IMR-90 (cell line): ENCODE measurements at regions not wholly inside any gene's neighbourhood (a gene's known extent, or its start where the extent isn't known, plus 50 kb on each side); places are given as distances from the start of the nearest gene placed in this dataset.

Experiments used
- ATAC-seq: fragments of 200-7000 bp; cut with Tn5 transposase; 2 replicates; pipeline ENCODE4 v1.9.1; 2020; ENCODE audit warnings: low read depth, mild to moderate bottlenecking, moderate library complexity
- BruUV-seq: library from RNA; stranded (reverse); fragments of 400-500 nt; replicated peaks from 2 replicates; lab custom pipeline; 2021; lab: Mats Ljungman, UMichigan
- CTCF ChIA-PET: fragments of 300-600 bp; formaldehyde crosslinking; extraction: SDS; loops from one replicate; lab custom pipeline; 2021; ENCODE audit warnings: antibody characterized with exemption; lab: Yijun Ruan, JAX
- POLR2A ChIA-PET: fragments of 300-600 bp; sonication (Branson Sonifier 250); formaldehyde crosslinking; loops from one replicate; lab custom pipeline; 2022; ENCODE audit warnings: antibody characterized with exemption; ENCODE audit not compliant: unreplicated experiment; lab: Charles Lee
- DNase-seq: peaks from one replicate; pipeline ENCODE4 v3.0.0; 2013
- H2AFZ ChIP-seq: replicated peaks from 2 replicates; pipeline ENCODE3; 2013; ENCODE audit warnings: low read length, mild to moderate bottlenecking; ENCODE audit not compliant: poor library complexity
- H2AK5ac ChIP-seq: 2 replicates; pipeline ENCODE4 v1.6.1; 2013; ENCODE audit warnings: low read depth, low read length, inconsistent platforms
- H2AK9ac ChIP-seq: replicated peaks from 2 replicates; pipeline ENCODE3; 2013; ENCODE audit warnings: mild to moderate bottlenecking, low read depth, low read length, moderate library complexity; ENCODE audit not compliant: poor library complexity
- H2BK120ac ChIP-seq: 2 replicates; pipeline ENCODE4 v1.6.1; 2013; ENCODE audit warnings: low read depth, low read length, inconsistent platforms
- H2BK15ac ChIP-seq: 3 replicates; pipeline ENCODE4 v1.6.1; 2013; ENCODE audit warnings: low read depth, low read length, inconsistent platforms
- H2BK20ac ChIP-seq: 2 replicates; pipeline ENCODE4 v1.6.1; 2013; ENCODE audit warnings: low read depth, mild to moderate bottlenecking, inconsistent platforms, low read length, moderate library complexity
- H2BK5ac ChIP-seq: 2 replicates; pipeline ENCODE4 v1.6.1; 2013; ENCODE audit warnings: mild to moderate bottlenecking, low read depth, low read length, inconsistent platforms; ENCODE audit not compliant: poor library complexity, severe bottlenecking
- H3K14ac ChIP-seq: replicated peaks from 2 replicates; pipeline ENCODE4 v1.6.1; 2013; ENCODE audit warnings: low read depth, low read length, inconsistent platforms
- H3K18ac ChIP-seq: 2 replicates; pipeline ENCODE4 v1.6.1; 2013; ENCODE audit warnings: low read depth, low read length, control low read depth
- H3K23ac ChIP-seq: 2 replicates; pipeline ENCODE4 v1.6.1; 2013; ENCODE audit warnings: low read depth, low read length, inconsistent platforms
- H3K27ac ChIP-seq: 2 replicates; pipeline ENCODE4 v1.5.1; 2013; ENCODE audit warnings: mild to moderate bottlenecking, control low read depth, low read length; ENCODE audit not compliant: insufficient read depth
- H3K27me3 ChIP-seq: 2 replicates; pipeline ENCODE4 v1.6.1; 2013; ENCODE audit warnings: low read length; ENCODE audit not compliant: control insufficient read depth, insufficient read depth
- H3K36me3 ChIP-seq: 2 replicates; pipeline ENCODE4 v1.6.1; 2013; ENCODE audit warnings: low read length, mixed read lengths; ENCODE audit not compliant: control insufficient read depth, insufficient read depth
- H3K4ac ChIP-seq: 2 replicates; pipeline ENCODE4 v1.6.1; 2013; ENCODE audit warnings: low read depth, low read length, inconsistent platforms
- H3K4me1 ChIP-seq: 2 replicates; pipeline ENCODE4 v1.6.1; 2013; ENCODE audit warnings: low read length, mixed read lengths; ENCODE audit not compliant: control insufficient read depth, insufficient read depth
- H3K4me2 ChIP-seq: 2 replicates; pipeline ENCODE4 v1.6.1; 2013; ENCODE audit warnings: low read depth, mild to moderate bottlenecking, control low read depth, low read length, moderate library complexity
- H3K4me3 ChIP-seq: 2 replicates; pipeline ENCODE4 v1.5.1; 2013; ENCODE audit warnings: low read depth, mild to moderate bottlenecking, control low read depth, low read length, moderate library complexity; ENCODE audit not compliant: insufficient read depth
- H3K56ac ChIP-seq: 2 replicates; pipeline ENCODE4 v1.6.1; 2013; ENCODE audit warnings: low read length, inconsistent platforms; ENCODE audit not compliant: insufficient read depth; ENCODE audit errors: extremely low read depth
- H3K79me1 ChIP-seq, 2 experiments: 2 replicates each; pipeline ENCODE4 v1.6.1; 2013; ENCODE audit warnings: low read length in 2 of 2, inconsistent platforms in 1 of 2, low read depth in 1 of 2
- H3K9ac ChIP-seq: 2 replicates; pipeline ENCODE4 v1.6.1; 2013; ENCODE audit warnings: low read depth, low read length, control low read depth
- H3K9me1 ChIP-seq: 2 replicates; pipeline ENCODE4 v1.6.1; 2013; ENCODE audit warnings: low read length, inconsistent platforms; ENCODE audit not compliant: insufficient read depth
- H3K9me3 ChIP-seq: 2 replicates; pipeline ENCODE4 v1.6.1; 2013; ENCODE audit warnings: low read length; ENCODE audit not compliant: control insufficient read depth, insufficient read depth
- H4K20me1 ChIP-seq: 2 replicates; pipeline ENCODE4 v1.6.1; 2013; ENCODE audit warnings: low read length, inconsistent platforms; ENCODE audit not compliant: insufficient read depth
- H4K5ac ChIP-seq: 2 replicates; pipeline ENCODE4 v1.6.1; 2013; ENCODE audit warnings: mild to moderate bottlenecking, low read depth, low read length, control low read depth
- H4K8ac ChIP-seq, 2 experiments: 2 replicates each; pipeline ENCODE4 v1.6.1; 2013; ENCODE audit warnings: low read depth in 2 of 2, low read length in 2 of 2, control low read depth in 1 of 2, inconsistent platforms in 1 of 2
- H4K91ac ChIP-seq: 2 replicates; pipeline ENCODE4 v1.6.1; 2013; ENCODE audit warnings: low read depth, low read length, inconsistent platforms; ENCODE audit not compliant: insufficient read depth
- BHLHE40 ChIP-seq: fragments of 150-350 bp; IDR thresholded peaks from 2 replicates; pipeline ENCODE4 v1.6.1; 2016; ENCODE audit warnings: mild to moderate bottlenecking, low read depth, low read length
- CEBPB ChIP-seq: IDR thresholded peaks from 2 replicates; pipeline ENCODE4 v1.6.1; 2012; ENCODE audit warnings: low read depth, low read length, improper control_type of control experiment
- CHD1 ChIP-seq: IDR thresholded peaks from 2 replicates; pipeline ENCODE4 v1.6.1; 2012; ENCODE audit warnings: low read depth, low read length, improper control_type of control experiment
- CTCF ChIP-seq: conservative IDR thresholded peaks from 2 replicates; pipeline ENCODE4 v1.5.1; 2012; ENCODE audit warnings: mild to moderate bottlenecking, low read depth, low read length, improper control_type of control experiment
- ELK1 ChIP-seq: fragments of 150-350 bp; IDR thresholded peaks from 2 replicates; pipeline ENCODE4 v1.6.1; 2016; ENCODE audit warnings: low read depth, mild to moderate bottlenecking, low read length, moderate library complexity, borderline replicate concordance
- FOS ChIP-seq: fragments of 150-350 bp; IDR thresholded peaks from 2 replicates; pipeline ENCODE4 v1.6.1; 2016; ENCODE audit warnings: low read depth, low read length
- MAFK ChIP-seq: IDR thresholded peaks from 2 replicates; pipeline ENCODE4 v1.6.1; 2012; ENCODE audit warnings: low read depth, low read length, improper control_type of control experiment
- MAZ ChIP-seq: IDR thresholded peaks from 2 replicates; pipeline ENCODE4 v1.6.1; 2012; ENCODE audit warnings: low read depth, mild to moderate bottlenecking, low read length, improper control_type of control experiment, moderate library complexity, borderline replicate concordance
- MXI1 ChIP-seq: IDR thresholded peaks from 2 replicates; pipeline ENCODE4 v1.6.1; 2012; ENCODE audit warnings: low read depth, mild to moderate bottlenecking, low read length, moderate library complexity, borderline replicate concordance
- NFE2L2 ChIP-seq: fragments of 150-350 bp; IDR thresholded peaks from 2 replicates; pipeline ENCODE4 v1.6.1; 2016; ENCODE audit warnings: low read depth, mild to moderate bottlenecking, low read length
- POLR2A ChIP-seq: IDR thresholded peaks from 2 replicates; pipeline ENCODE4 v1.6.1; 2012; ENCODE audit warnings: mild to moderate bottlenecking, low read depth, low read length
- RAD21 ChIP-seq: IDR thresholded peaks from 2 replicates; pipeline ENCODE4 v1.6.1; 2012; ENCODE audit warnings: low read length, improper control_type of control experiment
- RCOR1 ChIP-seq: IDR thresholded peaks from 2 replicates; pipeline ENCODE4 v1.6.1; 2012; ENCODE audit warnings: mild to moderate bottlenecking, low read length, improper control_type of control experiment; ENCODE audit not compliant: insufficient replicate concordance
- RFX5 ChIP-seq: IDR thresholded peaks from 2 replicates; pipeline ENCODE4 v1.8.0; 2012; ENCODE audit warnings: low read depth, mild to moderate bottlenecking, low read length, moderate library complexity
- SMC3 ChIP-seq: fragments of 150-350 bp; IDR thresholded peaks from 2 replicates; pipeline ENCODE4 v1.6.1; 2016; ENCODE audit warnings: low read depth, mild to moderate bottlenecking, antibody characterized with exemption, low read length, moderate library complexity
- USF2 ChIP-seq: fragments of 150-350 bp; IDR thresholded peaks from 2 replicates; pipeline ENCODE4 v1.6.1; 2017; ENCODE audit warnings: mild to moderate bottlenecking, antibody characterized with exemption, low read length, low read depth
- WGBS, 2 experiments: methylation state at CpG; one replicate each; pipeline versions ENCODE4 v1.1.5 to v1.1.7; 2013; ENCODE audit warnings: missing lambda C conversion rate in 2 of 2; ENCODE audit not compliant: insufficient read length in 1 of 2; ENCODE audit errors: extremely low coverage in 2 of 2; 5-methylcytosine and 5-hydroxymethylcytosine counted together
- dilution Hi-C: fragments of 300-500 bp; cut with HindIII; formaldehyde crosslinking; loops from one replicate; pipeline ENCODE4 v1.14.3; 2018; ENCODE audit warnings: low sequenced_read_pairs; ENCODE audit not compliant: unreplicated experiment
- in situ Hi-C: fragments of 300-500 bp; cut with MboI; formaldehyde crosslinking; loops from 3 replicates; pipeline ENCODE4 v1.14.3; 2019; ENCODE audit warnings: low sequenced_read_pairs, inconsistent platforms, mixed read lengths
- intact Hi-C: fragments of 100-400 bp; cut with micrococcal nuclease; formaldehyde crosslinking; loops from 2 replicates; pipeline ENCODE4 v1.10.0; 2022

- TF ChIP-seq BHLHE40: no peak
- no peak for TF ChIP-seq CTCF
- TF ChIP-seq MXI1: no peak
- TF ChIP-seq NFE2L2: no peak
- no peak for TF ChIP-seq MAFK
- TF ChIP-seq RAD21: no peak
- no peak for TF ChIP-seq MAZ
- no peak for TF ChIP-seq FOS
- no peak for TF ChIP-seq CEBPB
- TF ChIP-seq USF2: no peak
- no peak for TF ChIP-seq POLR2A
- TF ChIP-seq RFX5: no peak
- no peak for TF ChIP-seq SMC3
- no peak for TF ChIP-seq CHD1
- no peak for TF ChIP-seq RCOR1
- no peak for TF ChIP-seq ELK1
Measured at GRCh38 chr3:178324356-178324755, 211.9 kb upstream of the KCNMB2 start.

More at GRCh38 chr3:178324356-178324755, 211.9 kb upstream of the KCNMB2 start:
- peak overlapping the region; percentile 66 for H2BK120ac ChIP-seq
- no peaks in the 10 kb centered on the region for H3K9me3 ChIP-seq
- no peak overlapping the region for H3K4me2 ChIP-seq
- intact Hi-C loops: loop anchor here (5.0 to 10.0 kb wide), 2 partner anchors 240 to 542 kb away; no protein-coding TSS in a partner anchor
- peaks cover 10% of the 10 kb centered on the region for H3K4me1 ChIP-seq
- no peaks in the 10 kb centered on the region for H3K36me3 ChIP-seq
- peak overlapping the region; percentile 15; the same call in 1 of the 2 replicates for H3K14ac ChIP-seq
- BruUV-seq: no TSS peak
- peak overlapping the region; percentile 70 for H3K4ac ChIP-seq
- H4K8ac ChIP-seq: peak overlapping the region; percentile 21 to 46; a peak in 2 of 4 replicates
- H2AK9ac ChIP-seq: no peak overlapping the region
- POLR2A ChIA-PET: no interaction called here
- WGBS, 2 experiments: 96% methylated on average over 3 of the region's 5 CpGs; no CpG with 5 or more reads in 1 of the 2 experiments
- H3K9ac ChIP-seq: no peak overlapping the region
- peaks cover 4% of the 10 kb centered on the region; the same call in 1 of the 2 replicates for H3K9me1 ChIP-seq
- peak overlapping the region; percentile 74 for H4K91ac ChIP-seq
- H3K79me1 ChIP-seq: no peaks in the 10 kb centered on the region
- H3K56ac ChIP-seq: 0 out of 2 replicates have a peak overlapping the region, but pooled peaks have one; percentile 19
- peak overlapping the region; percentile 53; the same call in 1 of the 2 replicates for H2AK5ac ChIP-seq
- ATAC-seq (no peak), DNase-seq (no peak)
- peak overlapping the region; percentile 91; the same call in 1 of the 2 replicates for H3K18ac ChIP-seq
- peak overlapping the region; percentile 91 for H4K5ac ChIP-seq
- H3K27me3 ChIP-seq: no peaks in the 10 kb centered on the region
- CTCF ChIA-PET: interaction anchor here (0.7 kb wide), 1 partner anchor 60 kb away, joined by 3 read pairs; no protein-coding TSS in a partner anchor
- no peak overlapping the region for H3K27ac ChIP-seq
- no peak overlapping the region for H3K23ac ChIP-seq
- H2BK15ac ChIP-seq: peak overlapping the region; percentile 45; the same call in 1 of the 3 replicates
- H2BK5ac ChIP-seq: peak overlapping the region; percentile 24
- no peak overlapping the region for H3K4me3 ChIP-seq
- H2AFZ ChIP-seq: no peak overlapping the region
- in situ Hi-C loops: loop anchor here (10.0 kb wide), 1 partner anchor 1140 kb away; no protein-coding TSS in a partner anchor
- dilution Hi-C loops: no loop called here
- no peaks in the 10 kb centered on the region for H4K20me1 ChIP-seq
- H2BK20ac ChIP-seq: peak overlapping the region; percentile 64
